ENCODE measurements at regions not wholly inside any gene's neighbourhood (a gene's known extent, or its start where the extent isn't known, plus 50 kb on each side); places are given as distances from the start of the nearest gene placed in this dataset.

GRCh38 chr13:40494513-40494912 lies 171.9 kb downstream of the FOXO1 start:
- no peak for DNase-seq

- no peak for DNase-seq
These were observed 171.4 kb downstream of the FOXO1 start for GRCh38 chr13:40494946-40495620.

GRCh38 chr13:40495621-40496001 lies 170.8 kb downstream of the FOXO1 start:
- DNase-seq = no peak

GRCh38 chr13:40496035-40496810 lies 170.2 kb downstream of the FOXO1 start:
- no peak for DNase-seq

GRCh38 chr13:40498461-40498860 lies 168.0 kb downstream of the FOXO1 start:
- no peak for DNase-seq

GRCh38 chr13:40502236-40502635 lies 164.2 kb downstream of the FOXO1 start:
- no peak for DNase-seq

- no peak for DNase-seq
These were observed 163.4 kb downstream of the FOXO1 start for GRCh38 chr13:40503011-40503410.

GRCh38 chr13:40503966-40504591 lies 162.4 kb downstream of the FOXO1 start:
- no peak for DNase-seq

DNA sequence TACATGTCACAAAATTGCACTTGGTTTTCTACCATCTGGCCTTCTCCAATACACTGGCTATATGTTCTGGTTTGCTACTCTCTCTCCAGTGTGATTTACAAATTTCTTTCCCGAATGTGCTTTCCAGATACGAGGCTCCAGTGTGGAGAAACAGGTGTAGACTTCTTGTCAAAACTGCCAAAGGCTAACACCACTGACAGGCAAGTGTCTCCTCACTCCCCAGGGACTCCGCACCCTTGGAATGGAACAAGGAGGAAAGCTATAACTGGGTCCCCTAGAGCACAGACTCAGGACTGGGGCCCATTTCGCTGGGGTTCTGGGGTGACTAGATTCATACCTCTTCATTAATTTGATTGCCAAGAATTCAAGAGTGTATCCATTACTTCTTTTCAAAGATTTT lies 161.8 kb downstream of the FOXO1 start:
- no peak for DNase-seq

GRCh38 chr13:40505196-40505595 lies 161.2 kb downstream of the FOXO1 start:
- DNase-seq = no peak

Data from CD4-positive, alpha-beta T cell treated with Interferon gamma for 1 hour (primary cell).